GM21528 (cell line): ENCODE measurements at regions not wholly inside any gene's neighbourhood (a gene's known extent, or its start where the extent isn't known, plus 50 kb on each side); places are given as distances from the start of the nearest gene placed in this dataset.

ENCODE experiments used
- ATAC-seq: cut with Tn5 transposase; IDR thresholded peaks from one replicate; pipeline ENCODE4 v1.9.1; 2021; ENCODE audit warnings: mild to moderate bottlenecking, moderate library complexity; ENCODE audit not compliant: unreplicated experiment, low FRiP score

GRCh38 chr16:64321881-64322280, 800.0 kb downstream of the CDH11 start:
- ATAC-seq = no peak

GRCh38 chr16:64321066-64321465, 800.8 kb downstream of the CDH11 start:
- no peak for ATAC-seq

GRCh38 chr16:64317601-64318000, 804.3 kb downstream of the CDH11 start:
- ATAC-seq = no peak

- ATAC-seq = no peak
Measured at GRCh38 chr16:64313726-64314125, 808.1 kb downstream of the CDH11 start.

- ATAC-seq = no peak
Measured at GRCh38 chr16:64312980-64313379, 808.9 kb downstream of the CDH11 start.

- no peak for ATAC-seq
Measured at GRCh38 chr16:64312292-64312691, 809.6 kb downstream of the CDH11 start.

GRCh38 chr16:64311241-64311640, 810.6 kb downstream of the CDH11 start:
- ATAC-seq = no peak

- no peak for ATAC-seq
Measured at GRCh38 chr16:64309398-64310110, 812.3 kb downstream of the CDH11 start.

- no peak for ATAC-seq
Measured at GRCh38 chr16:64308721-64309120, 813.1 kb downstream of the CDH11 start.

GRCh38 chr16:64307431-64307830, 814.4 kb downstream of the CDH11 start:
- ATAC-seq = no peak

- ATAC-seq = no peak
Measured at GRCh38 chr16:64305663-64306062, 816.2 kb downstream of the CDH11 start.

- ATAC-seq = no peak
Measured at GRCh38 chr16:64304951-64305350, 816.9 kb downstream of the CDH11 start.

- ATAC-seq = no peak
Measured at GRCh38 chr16:64304396-64304795, 817.5 kb downstream of the CDH11 start.

- no peak for ATAC-seq
Measured at GRCh38 chr16:64297863-64298600, 823.8 kb downstream of the CDH11 start.

- ATAC-seq = no peak
Measured at GRCh38 chr16:64295466-64295865, 826.4 kb downstream of the CDH11 start.

GRCh38 chr16:64292953-64293352, 828.9 kb downstream of the CDH11 start:
- no peak for ATAC-seq

- no peak for ATAC-seq
Measured at GRCh38 chr16:64292161-64292560, 829.7 kb downstream of the CDH11 start.

- no peak for ATAC-seq
Measured at GRCh38 chr16:64290461-64290860, 831.4 kb downstream of the CDH11 start.

GRCh38 chr16:64287655-64288528, 834.0 kb downstream of the CDH11 start:
- ATAC-seq = no peak

GRCh38 chr16:64282181-64282580, 839.7 kb downstream of the CDH11 start:
- ATAC-seq = no peak

- ATAC-seq = no peak
Measured at GRCh38 chr16:64280317-64280716, 841.5 kb downstream of the CDH11 start.
